Esophagus squamous epithelium (tissue), 5 donors: ENCODE measurements at regions not wholly inside any gene's neighbourhood (a gene's known extent, or its start where the extent isn't known, plus 50 kb on each side); places are given as distances from the start of the nearest gene placed in this dataset.

Source experiments
- DNase-seq: peaks from one replicate; lab custom pipeline; 2025; lab: John Stamatoyannopoulos, UW
- H3K27ac ChIP-seq, 4 donors: fragments of 200-600 bp; sonication (generic); one replicate each; pipeline ENCODE4 v1.5.1; 2016 to 2019; ENCODE audit warnings: mild to moderate bottlenecking in 1 of 4
- H3K27me3 ChIP-seq, 4 donors: fragments of 200-600 bp; sonication (generic); 1 replicate in 3 of 4; 2 replicates in 1 of 4; pipeline versions ENCODE4 v1.5.1 to v1.6.0; 2017 to 2021; ENCODE audit warnings: antibody characterized with exemption in 1 of 4
- H3K36me3 ChIP-seq, 3 donors: fragments of 200-600 bp; sonication (generic); one replicate each; pipeline ENCODE4 v1.5.1; 2016 to 2019
- H3K4me1 ChIP-seq, 3 donors: fragments of 200-600 bp; sonication (generic); one replicate each; pipeline ENCODE4 v1.5.1; 2017 to 2019
- H3K4me3 ChIP-seq, 4 donors: fragments of 200-600 bp; sonication (generic); 1 replicate in 3 of 4; 2 replicates in 1 of 4; pipeline ENCODE4 v1.5.1; 2016 to 2019; ENCODE audit warnings: mild to moderate bottlenecking in 2 of 4, moderate library complexity in 1 of 4
- H3K9me3 ChIP-seq, 3 donors: fragments of 200-600 bp; sonication (generic); one replicate each; pipeline ENCODE4 v1.5.1; 2016 to 2019
- CTCF ChIP-seq, 6 experiments: fragments of 450-650 bp in 4 of 6; fragments of 200-600 bp in 2 of 6; sonication (generic) in 2 of 6; IDR thresholded peaks; one replicate each; pipeline ENCODE4 v1.5.1; 2016 to 2019; ENCODE audit warnings: antibody characterized with exemption in 6 of 6, mild to moderate bottlenecking in 4 of 6, moderate library complexity in 4 of 6
- POLR2A ChIP-seq, 4 donors: fragments of 450-650 bp; IDR thresholded peaks; one replicate each; pipeline ENCODE4 v1.6.1; 2017; ENCODE audit warnings: antibody characterized with exemption in 4 of 4, mild to moderate bottlenecking in 4 of 4, moderate library complexity in 3 of 4
- WGBS, 2 donors: methylation state at CpG; one replicate each; pipeline ENCODE4 v1.1.5; 2018; 5-methylcytosine and 5-hydroxymethylcytosine counted together
- intact Hi-C: fragments of 100-400 bp; cut with DNase I; formaldehyde crosslinking; loops from one replicate; pipeline ENCODE4 v1.15.0; 2022
- donor health status: DM: yes; HTN: yes; CAD: no.

- no peak overlapping the region for H3K27ac ChIP-seq
- no peaks in the 10 kb centered on the region for H3K27me3 ChIP-seq
- 25 to 46% methylated on average over 2 of the region's 2 CpGs for WGBS, 2 donors
- no peak for TF ChIP-seq POLR2A (IDR thresholded peaks at IDR 0.05)
- no peak for TF ChIP-seq CTCF (IDR thresholded peaks at IDR 0.05)
- no peak for DNase-seq
- H3K4me3 ChIP-seq, result no peak overlapping the region
- no peaks in the 10 kb centered on the region for H3K4me1 ChIP-seq
- intact Hi-C loops, result no loop called here
- H3K36me3 ChIP-seq, result no peaks in the 10 kb centered on the region
- no peaks in the 10 kb centered on the region for H3K9me3 ChIP-seq
These were observed 583.3 kb downstream of the TENT5A start for GRCh38 chr6:81169166-81169565.

GRCh38 chr6:81166770-81167169 lies 585.7 kb downstream of the TENT5A start:
- Histone ChIP-seq H3K9me3 (no peaks in the 10 kb centered on the region), H3K4me1 (no peaks in the 10 kb centered on the region), H3K27ac (no peak overlapping the region), H3K4me3 (no peak overlapping the region), H3K36me3 (no peaks in the 10 kb centered on the region), H3K27me3 (no peaks in the 10 kb centered on the region)
- intact Hi-C loops, result no loop called here
- DNase-seq, result no peak
- TF ChIP-seq CTCF (IDR thresholded peaks at IDR 0.05) (no peak), POLR2A (IDR thresholded peaks at IDR 0.05) (no peak)

GRCh38 chr6:81158956-81159355 lies 593.5 kb downstream of the TENT5A start:
- no peaks in the 10 kb centered on the region for H3K9me3 ChIP-seq
- no peak for DNase-seq
- 53 to 58% methylated on average over 2 of the region's 2 CpGs for WGBS, 2 donors
- intact Hi-C loops, result no loop called here
- H3K4me1 ChIP-seq, result no peaks in the 10 kb centered on the region
- no peak overlapping the region for H3K4me3 ChIP-seq
- H3K27ac ChIP-seq, result no peak overlapping the region
- H3K27me3 ChIP-seq, result no peaks in the 10 kb centered on the region
- H3K36me3 ChIP-seq, result no peaks in the 10 kb centered on the region
- TF ChIP-seq CTCF (IDR thresholded peaks at IDR 0.05) (no peak), POLR2A (IDR thresholded peaks at IDR 0.05) (no peak)

- Histone ChIP-seq H3K4me1 (no peaks in the 10 kb centered on the region), H3K27ac (no peak overlapping the region), H3K36me3 (no peaks in the 10 kb centered on the region), H3K4me3 (no peak overlapping the region), H3K9me3 (peaks cover 0 to 10% (median 0%) of the 10 kb centered on the region in 3 donors), H3K27me3 (no peaks in the 10 kb centered on the region)
- 57 to 65% methylated on average over 3 of the region's 3 CpGs for WGBS, 2 donors
- DNase-seq, result no peak
- intact Hi-C loops, result no loop called here
- no peak for TF ChIP-seq CTCF (IDR thresholded peaks at IDR 0.05)
- TF ChIP-seq POLR2A (IDR thresholded peaks at IDR 0.05), result no peak
These were observed 603.7 kb downstream of the TENT5A start for GRCh38 chr6:81148751-81149150.

- Histone ChIP-seq H3K36me3 (no peaks in the 10 kb centered on the region), H3K4me3 (no peak overlapping the region), H3K27me3 (no peaks in the 10 kb centered on the region), H3K4me1 (no peaks in the 10 kb centered on the region), H3K9me3 (no peaks in the 10 kb centered on the region), H3K27ac (no peak overlapping the region)
- WGBS, 2 donors, result 38 to 44% methylated on average over 2 of the region's 2 CpGs
- no peak for DNase-seq
- TF ChIP-seq CTCF (IDR thresholded peaks at IDR 0.05), result no peak
- TF ChIP-seq POLR2A (IDR thresholded peaks at IDR 0.05), result no peak
- intact Hi-C loops, result no loop called here
These were observed 607.0 kb downstream of the TENT5A start for GRCh38 chr6:81145506-81145905.
